ENCODE measurements at regions not wholly inside any gene's neighbourhood (a gene's known extent, or its start where the extent isn't known, plus 50 kb on each side); places are given as distances from the start of the nearest gene placed in this dataset.
"Not testable (repeated sequence)": the region's sequence is repeated elsewhere in the genome, so short reads cannot be mapped to it uniquely, and the experiment has no call there.

- Histone ChIP-seq H3K36me3 (ENCODE audit: insufficient read depth, low read length) (no peaks in the 10 kb centered on the region), H3K27ac (ENCODE audit: low read depth, low read length) (no peak overlapping the region), H3K4me1 (ENCODE audit: insufficient read depth, low read length) (no peaks in the 10 kb centered on the region), H3K9ac (ENCODE audit: low read length) (no peak overlapping the region), H3K4me3 (ENCODE audit: low read depth in 1 of 2, low read length in 2 of 2) (no peak overlapping the region), H3K27me3 (ENCODE audit: control insufficient read depth in 1 of 2, insufficient read depth in 2 of 2, low read length in 2 of 2) (no peaks in the 10 kb centered on the region), H3K9me3 (ENCODE audit: low read length) (no peaks in the 10 kb centered on the region)
These were observed 517.2 kb upstream of the NR5A2 start for GRCh38 chr1:199510314-199510713.

GRCh38 chr1:199512037-199512710 lies 515.3 kb upstream of the NR5A2 start:
- Histone ChIP-seq H3K27ac (ENCODE audit: low read depth, low read length) (no peak overlapping the region), H3K9ac (ENCODE audit: low read length) (no peak overlapping the region), H3K9me3 (ENCODE audit: low read length) (no peaks in the 10 kb centered on the region), H3K4me1 (ENCODE audit: insufficient read depth, low read length) (no peaks in the 10 kb centered on the region), H3K36me3 (ENCODE audit: insufficient read depth, low read length) (no peaks in the 10 kb centered on the region), H3K4me3 (ENCODE audit: low read depth in 1 of 2, low read length in 2 of 2) (no peak overlapping the region), H3K27me3 (ENCODE audit: control insufficient read depth in 1 of 2, insufficient read depth in 2 of 2, low read length in 2 of 2) (no peaks in the 10 kb centered on the region)

- H3K27me3 ChIP-seq (ENCODE audit: control insufficient read depth in 1 of 2, insufficient read depth in 2 of 2, low read length in 2 of 2), result no peaks in the 10 kb centered on the region
- no peak overlapping the region for H3K9ac ChIP-seq (ENCODE audit: low read length)
- H3K9me3 ChIP-seq (ENCODE audit: low read length), result no peaks in the 10 kb centered on the region
- no peaks in the 10 kb centered on the region for H3K36me3 ChIP-seq (ENCODE audit: insufficient read depth, low read length)
- H3K27ac ChIP-seq (ENCODE audit: low read depth, low read length), result no peak overlapping the region
- H3K4me1 ChIP-seq (ENCODE audit: insufficient read depth, low read length), result no peaks in the 10 kb centered on the region
- no peak overlapping the region for H3K4me3 ChIP-seq (ENCODE audit: low read depth in 1 of 2, low read length in 2 of 2)
These were observed 512.2 kb upstream of the NR5A2 start for GRCh38 chr1:199515261-199515660.

- Histone ChIP-seq H3K9me3 (ENCODE audit: low read length) (no peaks in the 10 kb centered on the region), H3K4me3 (ENCODE audit: low read depth in 1 of 2, low read length in 2 of 2) (no peak overlapping the region), H3K36me3 (ENCODE audit: insufficient read depth, low read length) (no peaks in the 10 kb centered on the region), H3K4me1 (ENCODE audit: insufficient read depth, low read length) (no peaks in the 10 kb centered on the region), H3K27ac (ENCODE audit: low read depth, low read length) (no peak overlapping the region), H3K27me3 (ENCODE audit: control insufficient read depth in 1 of 2, insufficient read depth in 2 of 2, low read length in 2 of 2) (no peaks in the 10 kb centered on the region), H3K9ac (ENCODE audit: low read length) (no peak overlapping the region)
These were observed 505.2 kb upstream of the NR5A2 start for GRCh38 chr1:199522338-199522737.

- Histone ChIP-seq H3K36me3 (ENCODE audit: insufficient read depth, low read length) (no peaks in the 10 kb centered on the region), H3K4me1 (ENCODE audit: insufficient read depth, low read length) (no peaks in the 10 kb centered on the region), H3K27ac (ENCODE audit: low read depth, low read length) (no peak overlapping the region), H3K9ac (ENCODE audit: low read length) (no peak overlapping the region), H3K4me3 (ENCODE audit: low read depth in 1 of 2, low read length in 2 of 2) (no peak overlapping the region), H3K9me3 (ENCODE audit: low read length) (no peaks in the 10 kb centered on the region), H3K27me3 (ENCODE audit: control insufficient read depth in 1 of 2, insufficient read depth in 2 of 2, low read length in 2 of 2) (no peaks in the 10 kb centered on the region)
These were observed 504.6 kb upstream of the NR5A2 start for GRCh38 chr1:199522936-199523335.

GRCh38 chr1:199529324-199529723 lies 498.2 kb upstream of the NR5A2 start:
- Histone ChIP-seq H3K4me1 (ENCODE audit: insufficient read depth, low read length) (no peaks in the 10 kb centered on the region), H3K27ac (ENCODE audit: low read depth, low read length) (no peak overlapping the region), H3K9me3 (ENCODE audit: low read length) (no peaks in the 10 kb centered on the region), H3K36me3 (ENCODE audit: insufficient read depth, low read length) (no peaks in the 10 kb centered on the region), H3K9ac (ENCODE audit: low read length) (no peak overlapping the region), H3K4me3 (ENCODE audit: low read depth in 1 of 2, low read length in 2 of 2) (no peak overlapping the region), H3K27me3 (ENCODE audit: control insufficient read depth in 1 of 2, insufficient read depth in 2 of 2, low read length in 2 of 2) (no peaks in the 10 kb centered on the region)

GRCh38 chr1:199533361-199533760 lies 494.1 kb upstream of the NR5A2 start:
- not testable (repeated sequence) for H3K4me3 ChIP-seq (ENCODE audit: low read depth in 1 of 2, low read length in 2 of 2); H3K27ac ChIP-seq (ENCODE audit: low read depth, low read length); H3K4me1 ChIP-seq (ENCODE audit: insufficient read depth, low read length); H3K9me3 ChIP-seq (ENCODE audit: low read length); H3K9ac ChIP-seq (ENCODE audit: low read length); H3K36me3 ChIP-seq (ENCODE audit: insufficient read depth, low read length); H3K27me3 ChIP-seq (ENCODE audit: control insufficient read depth in 1 of 2, insufficient read depth in 2 of 2, low read length in 2 of 2)

- H3K4me1 ChIP-seq (ENCODE audit: insufficient read depth, low read length), result no peaks in the 10 kb centered on the region
- no peak overlapping the region for H3K9ac ChIP-seq (ENCODE audit: low read length)
- H3K27me3 ChIP-seq (ENCODE audit: control insufficient read depth in 1 of 2, insufficient read depth in 2 of 2, low read length in 2 of 2), result no peaks in the 10 kb centered on the region
- no peak overlapping the region for H3K4me3 ChIP-seq (ENCODE audit: low read depth in 1 of 2, low read length in 2 of 2)
- no peaks in the 10 kb centered on the region for H3K9me3 ChIP-seq (ENCODE audit: low read length)
- no peaks in the 10 kb centered on the region for H3K36me3 ChIP-seq (ENCODE audit: insufficient read depth, low read length)
- H3K27ac ChIP-seq (ENCODE audit: low read depth, low read length), result no peak overlapping the region
These were observed 481.7 kb upstream of the NR5A2 start for GRCh38 chr1:199545780-199546179.

- H3K27ac ChIP-seq (ENCODE audit: low read depth, low read length), result no peak overlapping the region
- no peaks in the 10 kb centered on the region for H3K36me3 ChIP-seq (ENCODE audit: insufficient read depth, low read length)
- no peak overlapping the region for H3K4me3 ChIP-seq (ENCODE audit: low read depth in 1 of 2, low read length in 2 of 2)
- no peaks in the 10 kb centered on the region for H3K27me3 ChIP-seq (ENCODE audit: control insufficient read depth in 1 of 2, insufficient read depth in 2 of 2, low read length in 2 of 2)
- H3K9ac ChIP-seq (ENCODE audit: low read length), result no peak overlapping the region
- H3K9me3 ChIP-seq (ENCODE audit: low read length), result no peaks in the 10 kb centered on the region
- H3K4me1 ChIP-seq (ENCODE audit: insufficient read depth, low read length), result no peaks in the 10 kb centered on the region
These were observed 481.2 kb upstream of the NR5A2 start for GRCh38 chr1:199546323-199546722.

GRCh38 chr1:199549421-199549820 lies 478.1 kb upstream of the NR5A2 start:
- no peaks in the 10 kb centered on the region for H3K4me1 ChIP-seq (ENCODE audit: insufficient read depth, low read length)
- H3K27ac ChIP-seq (ENCODE audit: low read depth, low read length), result no peak overlapping the region
- no peak overlapping the region for H3K9ac ChIP-seq (ENCODE audit: low read length)
- no peak overlapping the region for H3K4me3 ChIP-seq (ENCODE audit: low read depth in 1 of 2, low read length in 2 of 2)
- H3K27me3 ChIP-seq (ENCODE audit: control insufficient read depth in 1 of 2, insufficient read depth in 2 of 2, low read length in 2 of 2), result no peaks in the 10 kb centered on the region
- H3K9me3 ChIP-seq (ENCODE audit: low read length), result no peaks in the 10 kb centered on the region
- H3K36me3 ChIP-seq (ENCODE audit: insufficient read depth, low read length), result no peaks in the 10 kb centered on the region

- Histone ChIP-seq H3K4me1 (ENCODE audit: insufficient read depth, low read length) (no peaks in the 10 kb centered on the region), H3K9me3 (ENCODE audit: low read length) (no peaks in the 10 kb centered on the region), H3K9ac (ENCODE audit: low read length) (no peak overlapping the region)
These were observed 477.1 kb upstream of the NR5A2 start for GRCh38 chr1:199550199-199551065.

More at GRCh38 chr1:199550199-199551065, 477.1 kb upstream of the NR5A2 start:
- no peak overlapping the region for H3K4me3 ChIP-seq (ENCODE audit: low read depth in 1 of 2, low read length in 2 of 2)
- H3K36me3 ChIP-seq (ENCODE audit: insufficient read depth, low read length), result no peaks in the 10 kb centered on the region
- H3K27me3 ChIP-seq (ENCODE audit: control insufficient read depth in 1 of 2, insufficient read depth in 2 of 2, low read length in 2 of 2), result no peaks in the 10 kb centered on the region
- no peak overlapping the region for H3K27ac ChIP-seq (ENCODE audit: low read depth, low read length)

Data from muscle layer of colon (tissue), 2 donors.